Endothelial cell of umbilical vein (primary cell): ENCODE measurements at regions not wholly inside any gene's neighbourhood (a gene's known extent, or its start where the extent isn't known, plus 50 kb on each side); places are given as distances from the start of the nearest gene placed in this dataset.

Source experiments
- BruUV-seq: library from RNA; stranded (reverse); fragments of 400-500 nt; replicated peaks from 2 replicates; lab custom pipeline; 2021; lab: Mats Ljungman, UMichigan
- CTCF ChIA-PET: fragments of 300-600, 350-600 bp; sonication (Branson Sonifier 250); formaldehyde crosslinking; loops from one replicate; lab custom pipeline; 2021; ENCODE audit warnings: antibody characterized with exemption, inconsistent platforms; lab: Charles Lee
- POLR2A ChIA-PET: fragments of 300-600, 350-600 bp; sonication (Branson Sonifier 250); formaldehyde crosslinking; loops from one replicate; lab custom pipeline; 2021; ENCODE audit warnings: antibody characterized with exemption, inconsistent platforms; lab: Charles Lee
- DNase-seq: peaks from one replicate; pipeline ENCODE4 v3.0.0-alpha.2; 2011; ENCODE audit warnings: low read depth, low spot score
- FAIRE-seq: peaks from 2 replicates; lab custom pipeline; 2011; peaks lifted over from hg19 to GRCh38; lab: Jason Lieb, UNC
- H2AFZ ChIP-seq: 2 replicates; pipeline ENCODE4 v1.6.0; 2012; ENCODE audit warnings: low read depth, low read length, control low read depth, inconsistent platforms
- H3K27ac ChIP-seq: 2 replicates; pipeline ENCODE4 v1.5.1; 2011; ENCODE audit warnings: low read depth, mild to moderate bottlenecking, control low read depth, low read length, moderate library complexity; ENCODE audit not compliant: insufficient read depth
- H3K27me3 ChIP-seq, 2 experiments: 2 replicates each; pipeline versions ENCODE4 v1.6.0 to v1.6.1; 2011; ENCODE audit warnings: low read length in 2 of 2, mixed read lengths in 1 of 2; ENCODE audit not compliant: control insufficient read depth in 2 of 2, insufficient read depth in 2 of 2
- H3K36me3 ChIP-seq, 2 experiments: 2 replicates in 1 of 2; 3 replicates in 1 of 2; pipeline ENCODE4 v1.5.1; 2011; ENCODE audit warnings: low read length in 2 of 2, mild to moderate bottlenecking in 1 of 2, moderate library complexity in 1 of 2; ENCODE audit not compliant: control insufficient read depth in 2 of 2, insufficient read depth in 2 of 2; ENCODE audit errors: extremely low read depth in 1 of 2
- H3K4me1 ChIP-seq: 3 replicates; pipeline ENCODE4 v1.5.1; 2011; ENCODE audit warnings: mild to moderate bottlenecking, low read length; ENCODE audit not compliant: control insufficient read depth, insufficient read depth; ENCODE audit errors: extremely low read depth
- H3K4me2 ChIP-seq: 2 replicates; pipeline ENCODE4 v1.6.1; 2011; ENCODE audit warnings: low read length, control low read depth, mixed read lengths; ENCODE audit not compliant: insufficient read depth
- H3K4me3 ChIP-seq, 3 experiments: fragments of 200-600 bp in 1 of 3; sonication (generic), shearing (Covaris generic) in 1 of 3; replicated peaks in 1 of 3; 2 replicates each; pipeline ENCODE4 v1.5.1; 2011 to 2016; ENCODE audit warnings: control low read depth in 3 of 3, low read length in 3 of 3, mild to moderate bottlenecking in 2 of 3, inconsistent platforms in 1 of 3, low read depth in 1 of 3, moderate library complexity in 1 of 3; ENCODE audit not compliant: insufficient read depth in 1 of 3
- H3K79me2 ChIP-seq: 2 replicates; pipeline ENCODE4 v1.6.0; 2012; ENCODE audit warnings: low read length, inconsistent platforms; ENCODE audit not compliant: control insufficient read depth, insufficient read depth
- H3K9ac ChIP-seq: replicated peaks from 2 replicates; pipeline ENCODE3; 2011; ENCODE audit warnings: low read length, control low read depth; ENCODE audit not compliant: insufficient read depth; ENCODE audit errors: extremely low read depth
- H3K9me1 ChIP-seq: replicated peaks from 3 replicates; pipeline ENCODE4 v1.6.0; 2011; ENCODE audit warnings: mild to moderate bottlenecking, low read length; ENCODE audit not compliant: control insufficient read depth, insufficient read depth; ENCODE audit errors: extremely low read depth
- H3K9me3 ChIP-seq: replicated peaks from 2 replicates; pipeline ENCODE4 v1.5.1; 2012; ENCODE audit warnings: low read length, inconsistent platforms; ENCODE audit not compliant: control insufficient read depth, insufficient read depth
- H4K20me1 ChIP-seq: replicated peaks from 2 replicates; pipeline ENCODE3; 2011; ENCODE audit warnings: mild to moderate bottlenecking, low read length; ENCODE audit not compliant: control insufficient read depth, insufficient read depth; ENCODE audit errors: extremely low read depth
- EZH2 ChIP-seq: IDR thresholded peaks from 2 replicates; pipeline ENCODE4 v1.6.1; 2012; ENCODE audit warnings: borderline replicate concordance, low read depth, mild to moderate bottlenecking, moderate library complexity, low read length, inconsistent platforms; ENCODE audit not compliant: severe bottlenecking
- GATA2 ChIP-seq: IDR thresholded peaks from 2 replicates; pipeline ENCODE4 v1.7.0; 2011; ENCODE audit warnings: low read depth, mild to moderate bottlenecking, moderate library complexity, mixed read lengths, low read length; ENCODE audit not compliant: insufficient read length, insufficient read depth
- MYC ChIP-seq: IDR thresholded peaks from one replicate; pipeline ENCODE4 v1.6.1; 2011; ENCODE audit warnings: mild to moderate bottlenecking, low read depth, low read length
- POLR2A ChIP-seq: IDR thresholded peaks from 2 replicates; pipeline ENCODE4 v1.6.1; 2012; ENCODE audit warnings: low read depth, mild to moderate bottlenecking, control low read depth, low read length
- POLR2AphosphoS5 ChIP-seq: IDR thresholded peaks from 2 replicates; pipeline ENCODE4 v1.6.1; 2012; ENCODE audit warnings: low read depth, mild to moderate bottlenecking, control low read depth, low read length, moderate library complexity; ENCODE audit not compliant: insufficient read depth
- dilution Hi-C: fragments of 300-500 bp; cut with MboI; formaldehyde crosslinking; loops from one replicate; pipeline ENCODE4 v1.15.0; 2019; ENCODE audit warnings: low sequenced_read_pairs; ENCODE audit not compliant: extremely low pct_ligation_motif_present
- intact Hi-C: fragments of 100-400 bp; cut with micrococcal nuclease; formaldehyde crosslinking; loops from one replicate; pipeline ENCODE4 v1.10.0; 2022
- TF ChIP-seq, protein P1 (sequence below): IDR thresholded peaks from 2 replicates; pipeline ENCODE4 v1.6.1; 2011; ENCODE audit not compliant: insufficient read depth, insufficient read length

DNA sequence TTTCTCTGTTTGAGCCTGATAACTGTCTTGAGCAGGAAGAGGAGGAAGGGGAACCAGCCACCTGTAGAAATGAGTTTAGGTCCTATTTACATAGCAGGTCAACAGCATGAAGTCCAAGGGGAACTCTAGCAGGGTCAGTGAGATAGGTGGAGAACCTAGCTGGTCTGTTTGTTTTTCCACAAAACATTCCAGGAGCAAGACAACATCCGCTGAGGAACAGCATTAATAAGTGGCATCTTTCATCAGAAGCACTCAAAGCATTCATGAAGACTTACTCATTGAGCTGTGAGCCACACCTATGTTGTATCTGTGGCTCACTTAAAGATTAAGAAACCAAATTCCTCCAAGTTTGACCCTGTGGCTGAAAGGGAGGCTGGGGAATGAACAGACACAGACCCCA is 115.9 kb downstream of the ACTBL2 start:
- no peaks in the 10 kb centered on the region for H3K79me2 ChIP-seq
- H4K20me1 ChIP-seq, result no peaks in the 10 kb centered on the region
- POLR2A ChIA-PET, result no interaction called here
- dilution Hi-C loops, result no loop called here
- CTCF ChIA-PET, result no interaction called here
- BruUV-seq, result no TSS peak
- no peaks in the 10 kb centered on the region for H3K9me1 ChIP-seq
- intact Hi-C loops, result no loop called here
- no peak overlapping the region for H3K27ac ChIP-seq
- no peak overlapping the region for H3K4me3 ChIP-seq
- FAIRE-seq (no peak), DNase-seq (no peak)
- no peak for TF ChIP-seq POLR2AphosphoS5
- no peaks in the 10 kb centered on the region for H3K36me3 ChIP-seq
- H3K9me3 ChIP-seq, result no peaks in the 10 kb centered on the region
- H3K9ac ChIP-seq, result no peak overlapping the region
- no peaks in the 10 kb centered on the region for H3K27me3 ChIP-seq
- H3K4me1 ChIP-seq, result no peaks in the 10 kb centered on the region
- H3K4me2 ChIP-seq, result no peak overlapping the region
- no peak overlapping the region for H2AFZ ChIP-seq

DNA sequence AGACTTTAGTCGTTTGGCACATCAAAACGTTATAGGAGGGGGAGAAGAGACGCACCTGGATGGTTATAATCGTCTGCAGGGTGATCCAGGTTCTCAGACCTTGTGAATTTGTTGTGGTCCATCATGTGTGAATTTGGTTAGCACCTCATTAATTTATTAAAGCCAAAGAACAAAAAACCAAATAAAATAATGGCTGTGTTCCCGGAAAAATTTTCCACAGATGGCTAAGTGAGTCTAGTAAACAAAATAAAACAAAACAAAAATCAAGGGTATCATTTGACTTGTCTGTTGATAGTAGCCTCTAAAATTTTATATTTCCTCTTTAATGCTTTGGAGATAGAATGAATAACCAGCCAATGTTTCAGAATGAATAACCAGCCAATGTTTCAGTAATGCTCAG is 119.7 kb downstream of the ACTBL2 start:
- no peak overlapping the region for H3K4me2 ChIP-seq
- BruUV-seq, result no TSS peak
- CTCF ChIA-PET, result no interaction called here
- H3K9me1 ChIP-seq, result no peaks in the 10 kb centered on the region
- H3K4me3 ChIP-seq, result no peak overlapping the region
- H3K27me3 ChIP-seq, result peaks cover 0 to 2% of the 10 kb centered on the region in 2 experiments
- H3K4me1 ChIP-seq, result no peaks in the 10 kb centered on the region
- no peaks in the 10 kb centered on the region for H3K79me2 ChIP-seq
- TF ChIP-seq MYC (no peak), GATA2 (no peak), POLR2AphosphoS5 (no peak), POLR2A (no peak), EZH2 (no peak)
- TF ChIP-seq, protein P1, sequence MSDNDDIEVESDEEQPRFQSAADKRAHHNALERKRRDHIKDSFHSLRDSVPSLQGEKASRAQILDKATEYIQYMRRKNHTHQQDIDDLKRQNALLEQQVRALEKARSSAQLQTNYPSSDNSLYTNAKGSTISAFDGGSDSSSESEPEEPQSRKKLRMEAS, result no peak
- POLR2A ChIA-PET, result no interaction called here
- DNase-seq (no peak), FAIRE-seq (no peak)
- intact Hi-C loops, result no loop called here
- H2AFZ ChIP-seq, result no peak overlapping the region
- no peak overlapping the region for H3K27ac ChIP-seq
- H4K20me1 ChIP-seq, result no peaks in the 10 kb centered on the region
- dilution Hi-C loops, result no loop called here
- H3K36me3 ChIP-seq, result no peaks in the 10 kb centered on the region
- H3K9me3 ChIP-seq, result no peaks in the 10 kb centered on the region
- no peak overlapping the region for H3K9ac ChIP-seq
